ENCODE measurements at regions not wholly inside any gene's neighbourhood (a gene's known extent, or its start where the extent isn't known, plus 50 kb on each side); places are given as distances from the start of the nearest gene placed in this dataset.
"Not testable (repeated sequence)": the region's sequence is repeated elsewhere in the genome, so short reads cannot be mapped to it uniquely, and the experiment has no call there.

DNA sequence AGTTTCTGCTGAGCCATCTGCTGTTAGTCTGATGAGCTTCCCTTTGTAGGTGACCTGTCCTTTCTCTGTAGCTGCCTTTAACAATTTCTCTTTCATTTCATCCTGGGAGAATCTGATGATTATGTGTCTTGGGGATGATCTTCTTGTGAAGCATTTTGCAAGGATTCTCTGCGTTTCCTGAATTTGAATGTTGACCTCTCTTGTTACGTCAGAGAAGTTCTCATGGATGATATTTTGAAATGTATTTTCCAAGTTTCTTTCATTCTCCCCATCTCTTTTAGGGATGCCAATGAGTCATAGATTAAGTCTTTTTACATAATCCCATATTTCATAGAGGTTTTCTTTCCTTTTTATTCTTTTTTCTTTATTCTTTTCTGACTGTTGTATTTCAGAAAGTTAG, 184.2 kb upstream of the BET1 start:
- peaks cover 5% of the 10 kb centered on the region for H3K4me1 Mint-ChIP-seq (ENCODE audit: unreplicated experiment)
- no peak overlapping the region for H3K27ac Mint-ChIP-seq (ENCODE audit: unreplicated experiment)
- TF ChIP-seq, protein P1, sequence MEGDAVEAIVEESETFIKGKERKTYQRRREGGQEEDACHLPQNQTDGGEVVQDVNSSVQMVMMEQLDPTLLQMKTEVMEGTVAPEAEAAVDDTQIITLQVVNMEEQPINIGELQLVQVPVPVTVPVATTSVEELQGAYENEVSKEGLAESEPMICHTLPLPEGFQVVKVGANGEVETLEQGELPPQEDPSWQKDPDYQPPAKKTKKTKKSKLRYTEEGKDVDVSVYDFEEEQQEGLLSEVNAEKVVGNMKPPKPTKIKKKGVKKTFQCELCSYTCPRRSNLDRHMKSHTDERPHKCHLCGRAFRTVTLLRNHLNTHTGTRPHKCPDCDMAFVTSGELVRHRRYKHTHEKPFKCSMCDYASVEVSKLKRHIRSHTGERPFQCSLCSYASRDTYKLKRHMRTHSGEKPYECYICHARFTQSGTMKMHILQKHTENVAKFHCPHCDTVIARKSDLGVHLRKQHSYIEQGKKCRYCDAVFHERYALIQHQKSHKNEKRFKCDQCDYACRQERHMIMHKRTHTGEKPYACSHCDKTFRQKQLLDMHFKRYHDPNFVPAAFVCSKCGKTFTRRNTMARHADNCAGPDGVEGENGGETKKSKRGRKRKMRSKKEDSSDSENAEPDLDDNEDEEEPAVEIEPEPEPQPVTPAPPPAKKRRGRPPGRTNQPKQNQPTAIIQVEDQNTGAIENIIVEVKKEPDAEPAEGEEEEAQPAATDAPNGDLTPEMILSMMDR (IDR thresholded peaks at IDR 0.05; ENCODE audit: unreplicated experiment): no peak
- no peak for DNase-seq (ENCODE audit: low spot score)
- H3K36me3 Mint-ChIP-seq (ENCODE audit: low read depth, unreplicated experiment): no peaks in the 10 kb centered on the region
- H3K9me3 Mint-ChIP-seq (ENCODE audit: unreplicated experiment): no peaks in the 10 kb centered on the region
- H3K27me3 Mint-ChIP-seq (ENCODE audit: unreplicated experiment): peaks cover 1% of the 10 kb centered on the region
- no peak overlapping the region for H3K4me3 Mint-ChIP-seq (ENCODE audit: unreplicated experiment)

DNA sequence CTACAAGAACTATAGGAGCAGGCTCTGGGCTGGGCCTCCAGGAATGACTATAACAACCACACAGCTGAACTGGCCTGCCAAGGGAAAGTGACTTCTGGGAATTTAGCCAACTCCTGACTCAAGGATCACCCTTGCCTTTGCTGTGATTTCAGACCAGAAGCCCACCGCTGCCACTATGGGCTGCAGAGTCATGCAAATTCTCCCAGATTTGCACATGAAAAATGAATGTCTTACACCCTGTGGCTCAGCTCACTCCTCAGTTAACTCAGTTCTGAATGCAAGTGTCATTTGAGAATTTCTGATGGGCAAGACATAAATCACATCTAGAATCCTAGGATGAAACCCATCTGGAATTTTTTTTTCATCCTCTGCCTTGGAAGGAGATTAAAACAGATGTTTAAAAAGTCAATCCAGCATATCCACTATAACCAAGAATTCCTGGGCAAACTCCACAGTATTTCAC, 186.5 kb upstream of the BET1 start:
- Mint-ChIP-seq H3K9me3 (ENCODE audit: unreplicated experiment) (no peaks in the 10 kb centered on the region), H3K4me1 (ENCODE audit: unreplicated experiment) (no peaks in the 10 kb centered on the region), H3K27ac (ENCODE audit: unreplicated experiment) (no peak overlapping the region), H3K36me3 (ENCODE audit: low read depth, unreplicated experiment) (no peaks in the 10 kb centered on the region), H3K4me3 (ENCODE audit: unreplicated experiment) (no peak overlapping the region), H3K27me3 (ENCODE audit: unreplicated experiment) (no peaks in the 10 kb centered on the region)
- TF ChIP-seq, protein P1 (IDR thresholded peaks at IDR 0.05; ENCODE audit: unreplicated experiment): no peak
- no peak for DNase-seq (ENCODE audit: low spot score)

DNA sequence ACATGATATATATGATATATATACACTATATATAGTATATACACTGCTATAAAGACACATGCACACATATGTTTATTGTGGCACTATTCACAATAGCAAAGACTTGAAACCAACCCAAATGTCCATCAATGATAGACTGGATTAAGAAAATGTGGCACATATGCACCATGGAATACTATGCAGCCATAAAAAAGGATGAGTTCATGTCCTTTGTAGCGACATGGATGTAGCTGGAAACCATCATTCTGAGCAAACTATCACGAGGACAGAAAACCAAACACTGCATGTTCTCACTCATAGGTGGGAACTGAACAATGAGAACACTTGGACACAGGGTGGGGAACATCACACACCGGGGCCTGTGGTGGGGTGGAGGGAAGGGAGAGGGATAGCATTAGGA, 190.3 kb upstream of the BET1 start:
- H3K4me3 Mint-ChIP-seq (ENCODE audit: unreplicated experiment); H3K9me3 Mint-ChIP-seq (ENCODE audit: unreplicated experiment); H3K4me1 Mint-ChIP-seq (ENCODE audit: unreplicated experiment); DNase-seq (ENCODE audit: low spot score); H3K27me3 Mint-ChIP-seq (ENCODE audit: unreplicated experiment); H3K36me3 Mint-ChIP-seq (ENCODE audit: low read depth, unreplicated experiment); H3K27ac Mint-ChIP-seq (ENCODE audit: unreplicated experiment): not testable (repeated sequence)

DNA sequence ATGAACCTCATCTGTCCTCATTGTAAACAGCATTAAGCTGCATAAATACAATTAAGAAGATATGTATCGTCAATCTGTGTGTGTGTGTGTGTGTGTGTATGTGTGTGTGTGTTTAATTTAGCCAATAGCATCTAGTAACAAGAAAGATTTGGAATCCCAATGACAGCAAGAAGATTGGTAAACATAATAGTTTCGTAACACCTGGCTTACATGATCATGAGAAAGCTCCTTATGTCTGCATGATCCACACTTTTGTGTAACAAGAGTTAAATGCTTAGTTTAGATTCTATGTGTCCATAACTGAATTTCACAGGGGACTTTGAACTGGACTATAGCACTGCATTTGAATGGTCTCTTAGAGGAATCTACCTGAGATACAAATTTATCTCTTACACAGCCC, 191.0 kb upstream of the BET1 start:
- Mint-ChIP-seq H3K27ac (ENCODE audit: unreplicated experiment) (no peak overlapping the region), H3K27me3 (ENCODE audit: unreplicated experiment) (no peaks in the 10 kb centered on the region), H3K9me3 (ENCODE audit: unreplicated experiment) (no peaks in the 10 kb centered on the region), H3K4me3 (ENCODE audit: unreplicated experiment) (no peak overlapping the region), H3K36me3 (ENCODE audit: low read depth, unreplicated experiment) (no peaks in the 10 kb centered on the region), H3K4me1 (ENCODE audit: unreplicated experiment) (no peaks in the 10 kb centered on the region)
- TF ChIP-seq, protein P1 (IDR thresholded peaks at IDR 0.05; ENCODE audit: unreplicated experiment): no peak
- DNase-seq (ENCODE audit: low spot score): no peak

DNA sequence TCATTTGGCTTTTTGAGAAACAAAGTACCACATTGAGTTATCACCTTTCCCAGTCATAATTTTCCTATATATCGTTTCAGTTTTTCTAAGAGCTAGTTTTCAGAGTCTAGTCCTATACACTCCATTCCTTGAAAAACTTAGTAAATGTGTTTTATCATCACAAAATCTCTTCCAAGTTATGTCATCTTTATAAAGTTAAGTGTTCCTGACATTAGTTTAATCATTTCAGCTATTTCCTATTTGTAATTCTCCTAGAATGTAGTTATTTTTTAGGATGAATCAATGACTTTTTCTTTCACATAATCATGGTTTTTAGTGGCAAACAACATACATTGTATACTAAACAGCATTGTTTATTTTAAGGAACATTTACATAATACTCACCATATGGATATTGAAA, 191.7 kb upstream of the BET1 start:
- Mint-ChIP-seq H3K27me3 (ENCODE audit: unreplicated experiment) (no peaks in the 10 kb centered on the region), H3K36me3 (ENCODE audit: low read depth, unreplicated experiment) (no peaks in the 10 kb centered on the region), H3K27ac (ENCODE audit: unreplicated experiment) (no peak overlapping the region), H3K4me3 (ENCODE audit: unreplicated experiment) (no peak overlapping the region), H3K9me3 (ENCODE audit: unreplicated experiment) (no peaks in the 10 kb centered on the region), H3K4me1 (ENCODE audit: unreplicated experiment) (no peaks in the 10 kb centered on the region)
- no peak for DNase-seq (ENCODE audit: low spot score)
- TF ChIP-seq, protein P1 (IDR thresholded peaks at IDR 0.05; ENCODE audit: unreplicated experiment): no peak

DNA sequence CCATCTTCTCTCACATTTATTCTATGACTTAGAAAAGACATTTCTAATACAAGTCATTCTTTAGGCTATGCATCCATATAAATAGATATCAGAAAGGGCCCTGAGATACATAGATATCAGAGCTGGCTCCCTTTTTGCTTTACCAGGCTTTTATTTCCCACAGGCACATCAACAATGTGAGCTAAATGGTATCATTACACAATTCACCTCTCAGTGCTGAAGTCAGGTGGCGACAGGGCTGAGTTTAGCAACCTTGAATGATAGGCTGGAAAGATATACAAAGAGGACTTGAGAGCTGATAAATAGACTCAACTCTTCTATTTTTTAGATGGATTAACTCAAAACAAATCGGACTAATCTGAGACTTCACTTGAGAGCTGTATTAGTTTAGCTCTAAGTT, 189.2 kb upstream of the COL1A2 start:
- Mint-ChIP-seq H3K36me3 (ENCODE audit: low read depth, unreplicated experiment) (no peaks in the 10 kb centered on the region), H3K9me3 (ENCODE audit: unreplicated experiment) (no peaks in the 10 kb centered on the region), H3K27me3 (ENCODE audit: unreplicated experiment) (no peaks in the 10 kb centered on the region), H3K4me3 (ENCODE audit: unreplicated experiment) (no peak overlapping the region), H3K27ac (ENCODE audit: unreplicated experiment) (no peak overlapping the region), H3K4me1 (ENCODE audit: unreplicated experiment) (no peaks in the 10 kb centered on the region)
- no peak for DNase-seq (ENCODE audit: low spot score)
- TF ChIP-seq, protein P1 (IDR thresholded peaks at IDR 0.05; ENCODE audit: unreplicated experiment): no peak

Measured in endothelial cell (in vitro differentiated cells).